Upper lobe of right lung (tissue), 1 donor: ENCODE measurements at regions not wholly inside any gene's neighbourhood (a gene's known extent, or its start where the extent isn't known, plus 50 kb on each side); places are given as distances from the start of the nearest gene placed in this dataset.
A peak's percentile ranks its signal among the peaks of the same experiment; 100 is the strongest.

ENCODE experiments used
- ATAC-seq: fragments of 200-7000 bp; cut with Tn5 transposase; one replicate; pipeline ENCODE4 v1.9.1; 2020; ENCODE audit warnings: mild to moderate bottlenecking, moderate library complexity
- DNase-seq: peaks from one replicate; pipeline ENCODE4 v3.0.0-alpha.2; 2020
- H3K27ac ChIP-seq: fragments of 200-600 bp; one replicate; pipeline ENCODE4 v1.8.0; 2022
- H3K27me3 ChIP-seq: fragments of 200-600 bp; one replicate; pipeline ENCODE4 v1.8.0; 2022; ENCODE audit warnings: mild to moderate bottlenecking
- H3K36me3 ChIP-seq: fragments of 200-600 bp; one replicate; pipeline ENCODE4 v1.8.0; 2022
- H3K4me1 ChIP-seq: fragments of 200-600 bp; one replicate; pipeline ENCODE4 v1.8.0; 2022
- H3K4me3 ChIP-seq: fragments of 200-600 bp; one replicate; pipeline ENCODE4 v1.8.0; 2022; ENCODE audit warnings: mild to moderate bottlenecking
- H3K9me3 ChIP-seq: fragments of 200-600 bp; one replicate; pipeline ENCODE4 v1.8.0; 2022
- intact Hi-C: fragments of 100-400 bp; cut with DNase I; formaldehyde crosslinking; loops from one replicate; pipeline ENCODE4 v1.11.0; 2022
- TF ChIP-seq, protein P1 (sequence below): fragments of 200-600 bp; IDR thresholded peaks from one replicate; pipeline ENCODE4 v1.8.0; 2022; ENCODE audit warnings: antibody characterized with exemption
- donor health status: DM: no; HTN: yes; CAD: no; lungs with severe emphysema.

DNA sequence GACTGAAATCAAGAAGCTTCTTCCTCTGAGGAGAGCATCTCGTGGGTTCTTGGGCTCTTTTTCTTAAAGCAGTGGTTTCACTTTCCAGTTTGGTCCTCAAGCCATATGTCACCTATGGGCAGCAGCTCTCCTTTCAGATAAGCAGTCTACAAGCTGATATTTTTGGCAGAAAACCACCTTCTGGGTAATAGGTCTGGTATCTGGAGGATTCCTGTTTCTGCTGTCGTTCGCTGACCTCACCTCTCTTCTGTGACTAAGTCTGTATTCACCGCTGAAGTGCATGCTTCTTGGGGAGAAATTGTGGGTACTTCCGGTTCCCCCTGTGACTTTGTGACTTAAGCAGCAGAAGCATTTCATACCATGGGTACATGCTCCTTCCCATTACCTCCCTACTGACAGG lies 193.6 kb downstream of the EDN1 start:
- Histone ChIP-seq H3K4me3 (peak overlapping the region; percentile 9), H3K9me3 (no peaks in the 10 kb centered on the region), H3K27me3 (no peaks in the 10 kb centered on the region), H3K36me3 (no peaks in the 10 kb centered on the region), H3K27ac (no peak overlapping the region), H3K4me1 (no peaks in the 10 kb centered on the region)
- DNase-seq (no peak), ATAC-seq (peak; percentile 65)
- intact Hi-C loops, result no loop called here
- TF ChIP-seq, protein P1, sequence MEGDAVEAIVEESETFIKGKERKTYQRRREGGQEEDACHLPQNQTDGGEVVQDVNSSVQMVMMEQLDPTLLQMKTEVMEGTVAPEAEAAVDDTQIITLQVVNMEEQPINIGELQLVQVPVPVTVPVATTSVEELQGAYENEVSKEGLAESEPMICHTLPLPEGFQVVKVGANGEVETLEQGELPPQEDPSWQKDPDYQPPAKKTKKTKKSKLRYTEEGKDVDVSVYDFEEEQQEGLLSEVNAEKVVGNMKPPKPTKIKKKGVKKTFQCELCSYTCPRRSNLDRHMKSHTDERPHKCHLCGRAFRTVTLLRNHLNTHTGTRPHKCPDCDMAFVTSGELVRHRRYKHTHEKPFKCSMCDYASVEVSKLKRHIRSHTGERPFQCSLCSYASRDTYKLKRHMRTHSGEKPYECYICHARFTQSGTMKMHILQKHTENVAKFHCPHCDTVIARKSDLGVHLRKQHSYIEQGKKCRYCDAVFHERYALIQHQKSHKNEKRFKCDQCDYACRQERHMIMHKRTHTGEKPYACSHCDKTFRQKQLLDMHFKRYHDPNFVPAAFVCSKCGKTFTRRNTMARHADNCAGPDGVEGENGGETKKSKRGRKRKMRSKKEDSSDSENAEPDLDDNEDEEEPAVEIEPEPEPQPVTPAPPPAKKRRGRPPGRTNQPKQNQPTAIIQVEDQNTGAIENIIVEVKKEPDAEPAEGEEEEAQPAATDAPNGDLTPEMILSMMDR, result no peak

DNA sequence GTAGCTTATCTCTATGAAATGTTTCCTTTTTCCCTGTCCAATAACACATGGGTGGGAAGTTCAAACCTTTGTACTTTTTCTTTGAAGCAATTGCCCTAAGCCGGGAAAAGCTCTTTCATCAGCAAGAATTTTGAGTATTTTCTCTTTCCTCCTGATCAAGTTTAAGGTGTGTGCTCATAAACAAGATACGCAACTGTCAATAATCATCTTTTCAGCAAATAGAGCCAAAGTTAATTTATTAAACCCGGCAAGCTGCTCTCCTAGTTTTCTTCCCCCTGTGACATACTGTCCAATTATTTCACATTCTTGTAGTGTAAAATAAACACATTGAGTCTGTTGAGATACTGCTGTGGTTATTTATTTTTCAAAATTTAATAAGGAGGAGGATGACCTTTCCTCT lies 194.4 kb downstream of the EDN1 start:
- no peaks in the 10 kb centered on the region for H3K36me3 ChIP-seq
- DNase-seq, result no peak
- H3K27me3 ChIP-seq, result no peaks in the 10 kb centered on the region
- TF ChIP-seq, protein P1, result no peak
- no peaks in the 10 kb centered on the region for H3K9me3 ChIP-seq
- ATAC-seq, result no peak
- H3K27ac ChIP-seq, result no peak overlapping the region
- H3K4me3 ChIP-seq, result no peak overlapping the region
- intact Hi-C loops, result no loop called here
- no peaks in the 10 kb centered on the region for H3K4me1 ChIP-seq

DNA sequence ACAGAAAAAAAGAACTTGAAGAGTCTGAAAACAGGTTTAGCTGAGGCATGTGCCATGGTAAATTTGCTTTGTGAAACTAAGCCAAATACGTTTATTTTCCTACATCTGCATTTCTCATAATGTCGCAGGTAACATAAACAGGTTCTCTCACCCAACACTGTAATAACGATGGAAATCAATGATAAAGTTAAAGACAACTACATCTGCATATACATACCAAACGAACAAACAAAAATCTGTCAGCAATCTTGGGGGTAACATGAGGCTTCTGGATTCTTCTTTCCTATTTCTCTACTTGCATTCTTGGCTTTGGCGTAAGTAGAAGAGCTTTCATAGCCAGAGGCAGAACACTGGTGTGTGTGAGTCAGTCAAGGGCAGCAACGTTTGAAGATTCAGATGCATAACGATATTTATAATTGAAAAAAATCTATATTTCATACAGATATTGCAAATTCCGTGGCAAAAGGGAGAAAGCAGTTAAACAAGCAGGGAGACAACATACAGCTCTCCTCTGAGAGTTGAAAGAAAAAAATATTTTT lies 195.1 kb downstream of the EDN1 start:
- DNase-seq, result no peak
- no peaks in the 10 kb centered on the region for H3K36me3 ChIP-seq
- TF ChIP-seq, protein P1, result no peak
- ATAC-seq, result no peak
- H3K4me3 ChIP-seq, result no peak overlapping the region
- no peak overlapping the region for H3K27ac ChIP-seq
- H3K27me3 ChIP-seq, result no peaks in the 10 kb centered on the region
- intact Hi-C loops, result no loop called here
- no peaks in the 10 kb centered on the region for H3K9me3 ChIP-seq
- H3K4me1 ChIP-seq, result no peaks in the 10 kb centered on the region

DNA sequence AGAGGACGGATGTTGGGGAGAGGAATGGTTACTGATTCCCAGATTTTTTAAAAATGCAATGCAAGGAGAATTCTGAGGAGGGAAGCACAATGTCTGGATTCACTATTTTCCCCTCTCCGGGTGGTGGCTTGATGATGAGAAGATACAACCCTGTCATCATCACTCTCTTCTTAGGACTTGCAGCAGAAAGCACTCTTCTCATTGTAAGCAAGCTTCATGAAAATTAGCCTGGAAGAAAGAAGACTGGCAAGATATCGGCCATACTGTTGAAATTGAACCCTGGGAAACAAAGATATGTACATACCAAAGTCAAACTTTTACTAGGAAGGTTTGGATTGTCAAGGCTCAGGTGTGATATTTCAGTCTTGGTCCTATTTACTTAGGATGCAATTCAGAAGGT lies 195.7 kb downstream of the EDN1 start:
- no peaks in the 10 kb centered on the region for H3K36me3 ChIP-seq
- DNase-seq (no peak), ATAC-seq (no peak)
- no peaks in the 10 kb centered on the region for H3K9me3 ChIP-seq
- TF ChIP-seq, protein P1, result no peak
- intact Hi-C loops, result no loop called here
- no peak overlapping the region for H3K4me3 ChIP-seq
- no peaks in the 10 kb centered on the region for H3K27me3 ChIP-seq
- no peak overlapping the region for H3K27ac ChIP-seq
- H3K4me1 ChIP-seq, result no peaks in the 10 kb centered on the region

DNA sequence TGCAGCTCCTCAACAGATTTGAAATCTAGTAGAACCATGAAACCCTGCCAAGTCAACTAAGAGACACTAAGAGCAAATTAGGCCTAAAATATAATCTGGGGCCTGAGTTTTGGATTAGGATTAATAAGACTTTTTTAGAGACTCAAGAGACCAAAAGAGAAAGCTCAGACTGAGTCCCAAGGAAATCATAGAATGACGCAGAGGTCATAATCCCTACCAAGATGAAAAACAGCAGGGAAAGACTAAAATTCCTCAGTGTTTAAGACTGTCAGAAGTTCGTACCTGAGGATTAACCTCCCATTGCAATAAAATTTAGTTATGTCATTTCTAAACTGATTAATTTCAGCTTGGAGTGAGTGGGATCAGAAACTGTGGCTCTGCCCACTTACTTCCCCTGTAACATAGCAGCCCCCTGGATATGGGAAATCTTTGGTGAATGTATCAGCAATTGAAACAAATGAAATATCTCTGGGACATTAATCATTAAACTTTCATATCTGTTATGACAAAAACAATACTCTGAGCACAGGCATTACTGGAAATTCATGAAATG lies 200.3 kb downstream of the EDN1 start:
- no peak overlapping the region for H3K27ac ChIP-seq
- H3K27me3 ChIP-seq, result no peaks in the 10 kb centered on the region
- H3K9me3 ChIP-seq, result no peaks in the 10 kb centered on the region
- H3K4me1 ChIP-seq, result no peaks in the 10 kb centered on the region
- DNase-seq, result no peak
- intact Hi-C loops, result no loop called here
- TF ChIP-seq, protein P1, result no peak
- no peak for ATAC-seq
- H3K36me3 ChIP-seq, result no peaks in the 10 kb centered on the region
- H3K4me3 ChIP-seq, result no peak overlapping the region
